ENCODE measurements at regions not wholly inside any gene's neighbourhood (a gene's known extent, or its start where the extent isn't known, plus 50 kb on each side); places are given as distances from the start of the nearest gene placed in this dataset.
A peak's percentile ranks its signal among the peaks of the same experiment; 100 is the strongest.

- Histone ChIP-seq H3K23me2 (ENCODE audit: insufficient read length, low read depth, low read length, poor library complexity, severe bottlenecking) (no peaks in the 10 kb centered on the region), H2BK20ac (ENCODE audit: low read depth, low read length, poor library complexity, severe bottlenecking) (no peak overlapping the region), H3K23ac (ENCODE audit: insufficient read length, low read depth, low read length) (no peak overlapping the region), H4K8ac (replicated peaks; ENCODE audit: insufficient read length, low read depth, low read length) (no peak overlapping the region), H3K79me2 (ENCODE audit: insufficient read depth, low read length) (no peaks in the 10 kb centered on the region), H4K5ac (ENCODE audit: insufficient read length, low read depth, low read length) (no peak overlapping the region), H2BK12ac (ENCODE audit: insufficient read length, low read depth, low read length) (no peak overlapping the region), H3K4ac (ENCODE audit: low read depth, low read length) (no peak overlapping the region), H3K56ac (ENCODE audit: insufficient read length, low read depth, low read length) (no peak overlapping the region), H2AK5ac (ENCODE audit: insufficient read length, low read length) (no peak overlapping the region), H3K79me1 (ENCODE audit: insufficient read depth, low read depth, low read length, poor library complexity, severe bottlenecking) (no peaks in the 10 kb centered on the region), H3K18ac (ENCODE audit: insufficient read length, low read depth, low read length) (no peak overlapping the region), H2BK15ac (ENCODE audit: low read depth, low read length) (no peak overlapping the region), H3K27ac (ENCODE audit: insufficient read length, low read depth, low read length) (no peak overlapping the region), H3K4me2 (ENCODE audit: insufficient read depth, insufficient read length, low read length) (no peak overlapping the region), H3K27me3 (ENCODE audit: insufficient read depth, low read length) (no peaks in the 10 kb centered on the region), H3T11ph (ENCODE audit: low read length) (no peak overlapping the region), H3K9me3 (ENCODE audit: control insufficient read depth, low read depth, low read length) (no peaks in the 10 kb centered on the region), H4K20me1 (ENCODE audit: control insufficient read depth, insufficient read depth, insufficient read length) (no peaks in the 10 kb centered on the region), H2AFZ (ENCODE audit: low read length) (no peak overlapping the region), H2BK5ac (ENCODE audit: insufficient read length, low read length) (no peak overlapping the region), H3K4me1 (ENCODE audit: insufficient read depth, low read length) (no peaks in the 10 kb centered on the region; the same call in 1 of the 2 replicates), H4K91ac (ENCODE audit: insufficient read length, low read depth, low read length) (no peak overlapping the region), H3K9ac (ENCODE audit: extremely low read depth, insufficient read length, low read length) (no peak overlapping the region), H3K14ac (ENCODE audit: insufficient read depth, low read length) (no peak overlapping the region), H2BK120ac (ENCODE audit: low read depth, low read length, poor library complexity, severe bottlenecking) (no peak overlapping the region)
- no peak for DNase-seq
- peaks cover 13 to 15% of the 10 kb centered on the region in 2 experiments for H3K4me1 Mint-ChIP-seq
- no peak overlapping the region for H3K4me3 Mint-ChIP-seq
- peaks cover 1% of the 10 kb centered on the region; the same call in 1 of the 2 replicates for H3K27me3 Mint-ChIP-seq (ENCODE audit: low read depth)
- TF ChIP-seq CTCF (conservative IDR thresholded peaks at IDR 0.05), result no peak; the same call in 2 of the 3 replicates
- H3K9me3 Mint-ChIP-seq, result no peaks in the 10 kb centered on the region; a peak in 1 of 5 replicates
- no peaks in the 10 kb centered on the region for H3K36me3 Mint-ChIP-seq (ENCODE audit: insufficient read depth in 1 of 3, low read depth in 3 of 3)
- no CpG with 5 or more reads among the region's 1 CpG for WGBS (ENCODE audit: extremely low coverage, insufficient read length, low lambda C conversion rate)
- H3K27ac Mint-ChIP-seq, result peak overlapping the region in 1 of 3 experiments; percentile 3; a peak in 1 of 7 replicates
Observed at GRCh38 chr6:15113587-15113986, 132.3 kb upstream of the JARID2 start.
